ENCODE measurements at regions not wholly inside any gene's neighbourhood (a gene's known extent, or its start where the extent isn't known, plus 50 kb on each side); places are given as distances from the start of the nearest gene placed in this dataset.
"Not testable (repeated sequence)": the region's sequence is repeated elsewhere in the genome, so short reads cannot be mapped to it uniquely, and the experiment has no call there.

- peak; percentile 20 for DNase-seq (ENCODE audit: low spot score)
- TF ChIP-seq CTCF (IDR thresholded peaks at IDR 0.05; ENCODE audit: extremely low read depth, missing control alignments): peak; percentile 56
Measured at GRCh38 chr10:28991333-28992270, 297.3 kb upstream of the LYZL1 start.

GRCh38 chr10:28993056-28993455 lies 295.8 kb upstream of the LYZL1 start:
- DNase-seq (ENCODE audit: low spot score): no peak
- no peak for TF ChIP-seq CTCF (IDR thresholded peaks at IDR 0.05; ENCODE audit: extremely low read depth, missing control alignments)

DNA sequence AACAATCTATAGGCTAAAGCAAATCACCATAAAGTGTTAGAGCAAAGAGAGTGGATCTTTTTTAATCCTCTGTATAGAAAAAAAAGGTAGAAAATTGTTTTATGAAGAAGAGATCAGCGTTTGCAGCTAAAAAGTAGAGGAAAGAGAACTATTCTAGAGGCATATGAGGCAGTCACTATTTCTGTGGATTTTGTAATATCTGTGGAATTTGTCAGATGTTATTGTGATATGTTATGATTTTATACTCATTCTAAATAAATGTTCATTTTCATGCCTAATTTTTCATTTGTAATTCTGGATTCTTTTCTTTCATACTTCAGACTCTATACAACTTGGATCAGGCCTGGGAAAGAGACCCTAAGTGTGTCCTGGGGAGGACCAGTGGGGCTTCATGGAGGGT lies 295.0 kb upstream of the LYZL1 start:
- no peak for TF ChIP-seq CTCF (IDR thresholded peaks at IDR 0.05; ENCODE audit: extremely low read depth, missing control alignments)
- DNase-seq (ENCODE audit: low spot score): no peak

- DNase-seq (ENCODE audit: low spot score): not testable (repeated sequence)
Measured at GRCh38 chr10:28994802-28995201, 294.1 kb upstream of the LYZL1 start.

GRCh38 chr10:28995497-28995896 lies 293.4 kb upstream of the LYZL1 start:
- DNase-seq (ENCODE audit: low spot score): no peak
- TF ChIP-seq CTCF (IDR thresholded peaks at IDR 0.05; ENCODE audit: extremely low read depth, missing control alignments): no peak

DNA sequence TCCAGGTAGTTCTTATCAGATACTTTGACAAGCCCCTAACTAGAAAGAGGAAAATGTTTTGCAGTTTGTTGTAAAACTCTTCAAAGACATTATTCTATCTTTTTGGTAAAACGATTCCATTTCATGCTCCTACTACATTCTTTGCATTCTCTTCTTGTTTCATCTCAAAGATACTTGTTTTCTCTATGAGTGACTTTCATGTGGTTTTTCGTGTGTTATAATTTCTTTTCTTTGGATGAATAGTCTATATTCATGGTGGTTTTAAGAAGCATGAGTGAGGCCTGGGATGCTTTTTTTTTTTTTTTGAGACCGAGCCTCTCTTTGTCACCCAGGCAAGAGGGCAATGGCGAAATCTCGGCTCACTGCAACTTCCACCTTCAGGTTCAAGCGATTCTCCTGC lies 292.5 kb upstream of the LYZL1 start:
- no peak for TF ChIP-seq CTCF (IDR thresholded peaks at IDR 0.05; ENCODE audit: extremely low read depth, missing control alignments)
- DNase-seq (ENCODE audit: low spot score): no peak

DNA sequence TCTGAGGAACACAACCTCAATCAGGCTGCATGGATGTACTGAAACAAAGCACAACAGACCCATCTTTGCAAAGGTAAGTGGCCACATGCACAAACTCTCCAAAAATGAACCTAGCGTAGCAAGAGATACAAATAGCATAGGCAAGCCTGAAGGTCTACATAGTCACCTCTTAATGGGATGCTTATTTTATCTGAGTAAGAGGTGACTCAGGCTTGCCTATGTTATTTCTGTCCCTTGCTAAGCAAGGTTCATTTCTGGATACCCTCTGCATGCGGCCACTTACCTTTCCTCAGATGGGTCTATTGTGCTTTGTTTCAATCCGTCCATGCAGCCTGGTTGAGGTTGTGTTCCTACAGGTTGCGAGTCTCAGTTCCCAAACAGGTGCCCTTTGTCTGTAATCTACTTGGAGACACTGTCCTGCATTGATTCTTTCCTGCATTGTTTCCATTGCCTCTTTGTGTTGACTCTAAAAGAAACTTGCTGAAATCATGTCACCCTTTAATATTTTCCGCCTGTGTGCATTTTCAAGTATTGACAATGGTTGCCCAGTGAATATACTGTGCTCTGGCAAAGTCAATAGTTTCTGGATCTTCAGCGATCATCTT lies 291.8 kb upstream of the LYZL1 start:
- no peak for TF ChIP-seq CTCF (IDR thresholded peaks at IDR 0.05; ENCODE audit: extremely low read depth, missing control alignments)
- DNase-seq (ENCODE audit: low spot score): no peak
